ENCODE measurements at regions not wholly inside any gene's neighbourhood (a gene's known extent, or its start where the extent isn't known, plus 50 kb on each side); places are given as distances from the start of the nearest gene placed in this dataset.

- no peak for TF ChIP-seq CTCF (IDR thresholded peaks at IDR 0.05)
- intact Hi-C loops (cut with DNase I): no loop called here
- no peak overlapping the region for H3K27ac ChIP-seq
- ATAC-seq (no peak), DNase-seq (no peak)
- no peak overlapping the region for H3K4me3 ChIP-seq
- no peaks in the 10 kb centered on the region for H3K9me3 ChIP-seq
- no peaks in the 10 kb centered on the region for H3K4me1 ChIP-seq
- no peaks in the 10 kb centered on the region for H3K36me3 ChIP-seq
- H3K27me3 ChIP-seq (ENCODE audit: low read depth): no peaks in the 10 kb centered on the region
Observed at GRCh38 chr6:9064156-9064555, 628.8 kb upstream of the SLC35B3 start.

GRCh38 chr6:9062596-9062995 is 627.3 kb upstream of the SLC35B3 start:
- no peak overlapping the region for H3K4me3 ChIP-seq
- no peaks in the 10 kb centered on the region for H3K9me3 ChIP-seq
- DNase-seq: no peak
- intact Hi-C loops (cut with DNase I): no loop called here
- TF ChIP-seq CTCF (IDR thresholded peaks at IDR 0.05): no peak
- no peaks in the 10 kb centered on the region for H3K27me3 ChIP-seq (ENCODE audit: low read depth)
- no peaks in the 10 kb centered on the region for H3K36me3 ChIP-seq
- ATAC-seq: no peak
- no peak overlapping the region for H3K27ac ChIP-seq
- no peaks in the 10 kb centered on the region for H3K4me1 ChIP-seq

GRCh38 chr6:9057937-9058336 is 622.6 kb upstream of the SLC35B3 start:
- no peaks in the 10 kb centered on the region for H3K9me3 ChIP-seq
- no peaks in the 10 kb centered on the region for H3K36me3 ChIP-seq
- H3K4me3 ChIP-seq: no peak overlapping the region
- DNase-seq (no peak), ATAC-seq (no peak)
- H3K27ac ChIP-seq: no peak overlapping the region
- intact Hi-C loops (cut with DNase I): no loop called here
- no peak for TF ChIP-seq CTCF (IDR thresholded peaks at IDR 0.05)
- H3K27me3 ChIP-seq (ENCODE audit: low read depth): no peaks in the 10 kb centered on the region
- no peaks in the 10 kb centered on the region for H3K4me1 ChIP-seq

- Histone ChIP-seq H3K4me3 (no peak overlapping the region), H3K27me3 (ENCODE audit: low read depth) (no peaks in the 10 kb centered on the region), H3K27ac (no peak overlapping the region), H3K36me3 (no peaks in the 10 kb centered on the region), H3K9me3 (no peaks in the 10 kb centered on the region), H3K4me1 (no peaks in the 10 kb centered on the region)
- no peak for TF ChIP-seq CTCF (IDR thresholded peaks at IDR 0.05)
- DNase-seq (no peak), ATAC-seq (no peak)
- intact Hi-C loops (cut with DNase I): no loop called here
Observed at GRCh38 chr6:9056556-9056955, 621.2 kb upstream of the SLC35B3 start.

GRCh38 chr6:9044426-9044825 is 609.1 kb upstream of the SLC35B3 start:
- Histone ChIP-seq H3K27ac (no peak overlapping the region), H3K4me3 (no peak overlapping the region), H3K4me1 (no peaks in the 10 kb centered on the region), H3K27me3 (ENCODE audit: low read depth) (no peaks in the 10 kb centered on the region), H3K36me3 (no peaks in the 10 kb centered on the region), H3K9me3 (no peaks in the 10 kb centered on the region)
- ATAC-seq: no peak
- intact Hi-C loops (cut with DNase I): no loop called here
- no peak for TF ChIP-seq CTCF (IDR thresholded peaks at IDR 0.05)
- DNase-seq: no peak

GRCh38 chr6:9040718-9041117 is 605.4 kb upstream of the SLC35B3 start:
- Histone ChIP-seq H3K4me3 (no peak overlapping the region), H3K27ac (no peak overlapping the region), H3K36me3 (no peaks in the 10 kb centered on the region), H3K27me3 (ENCODE audit: low read depth) (no peaks in the 10 kb centered on the region), H3K4me1 (no peaks in the 10 kb centered on the region), H3K9me3 (no peaks in the 10 kb centered on the region)
- TF ChIP-seq CTCF (IDR thresholded peaks at IDR 0.05): no peak
- DNase-seq (no peak), ATAC-seq (peak in 1 of 2 donors; percentile 37)
- intact Hi-C loops (cut with DNase I): no loop called here

Data from lower lobe of right lung (tissue), 2 donors.